DMS79 (cell line): ENCODE measurements at regions not wholly inside any gene's neighbourhood (a gene's known extent, or its start where the extent isn't known, plus 50 kb on each side); places are given as distances from the start of the nearest gene placed in this dataset.
"Not testable (repeated sequence)": the region's sequence is repeated elsewhere in the genome, so short reads cannot be mapped to it uniquely, and the experiment has no call there.

ENCODE experiments used
- DNase-seq: peaks from one replicate; lab custom pipeline; 2025; lab: John Stamatoyannopoulos, UW

GRCh38 chr6:170213637-170214018, 77.2 kb downstream of the DLL1 start:
- not testable (repeated sequence) for DNase-seq

- DNase-seq = no peak
These were observed 77.8 kb downstream of the DLL1 start for GRCh38 chr6:170212956-170213636.

GRCh38 chr6:170212051-170212756, 78.7 kb downstream of the DLL1 start:
- no peak for DNase-seq

GRCh38 chr6:170211404-170212025, 79.4 kb downstream of the DLL1 start:
- no peak for DNase-seq

- no peak for DNase-seq
These were observed 80.1 kb downstream of the DLL1 start for GRCh38 chr6:170210651-170211403.

- no peak for DNase-seq
These were observed 80.9 kb downstream of the DLL1 start for GRCh38 chr6:170210026-170210390.

- DNase-seq = no peak
These were observed 81.4 kb downstream of the DLL1 start for GRCh38 chr6:170209354-170210025.

GRCh38 chr6:170208651-170209353, 82.1 kb downstream of the DLL1 start:
- DNase-seq = no peak

- no peak for DNase-seq
These were observed 82.7 kb downstream of the DLL1 start for GRCh38 chr6:170208182-170208601.

- DNase-seq = no peak
These were observed 83.2 kb downstream of the DLL1 start for GRCh38 chr6:170207586-170208181.

GRCh38 chr6:170206851-170207431, 83.9 kb downstream of the DLL1 start:
- DNase-seq = no peak

GRCh38 chr6:170206317-170206621, 84.6 kb downstream of the DLL1 start:
- DNase-seq = no peak

- DNase-seq = no peak
These were observed 85.2 kb downstream of the DLL1 start for GRCh38 chr6:170205534-170206316.

- DNase-seq = no peak
These were observed 85.8 kb downstream of the DLL1 start for GRCh38 chr6:170205126-170205525.

- no peak for DNase-seq
These were observed 87.7 kb downstream of the DLL1 start for GRCh38 chr6:170203212-170203611.

- no peak for DNase-seq
These were observed 88.3 kb downstream of the DLL1 start for GRCh38 chr6:170202416-170203135.

- DNase-seq = no peak
These were observed 89.5 kb downstream of the DLL1 start for GRCh38 chr6:170201361-170201760.

GRCh38 chr6:170200458-170200891, 90.4 kb downstream of the DLL1 start:
- DNase-seq = no peak

GRCh38 chr6:170199716-170200115, 91.2 kb downstream of the DLL1 start:
- DNase-seq = no peak
